HG03378 (cell line): ENCODE measurements at regions not wholly inside any gene's neighbourhood (a gene's known extent, or its start where the extent isn't known, plus 50 kb on each side); places are given as distances from the start of the nearest gene placed in this dataset.

ENCODE experiments used
- ATAC-seq: cut with Tn5 transposase; IDR thresholded peaks from one replicate; pipeline ENCODE4 v1.9.1; 2021; ENCODE audit warnings: mild to moderate bottlenecking, moderate library complexity; ENCODE audit not compliant: unreplicated experiment

DNA sequence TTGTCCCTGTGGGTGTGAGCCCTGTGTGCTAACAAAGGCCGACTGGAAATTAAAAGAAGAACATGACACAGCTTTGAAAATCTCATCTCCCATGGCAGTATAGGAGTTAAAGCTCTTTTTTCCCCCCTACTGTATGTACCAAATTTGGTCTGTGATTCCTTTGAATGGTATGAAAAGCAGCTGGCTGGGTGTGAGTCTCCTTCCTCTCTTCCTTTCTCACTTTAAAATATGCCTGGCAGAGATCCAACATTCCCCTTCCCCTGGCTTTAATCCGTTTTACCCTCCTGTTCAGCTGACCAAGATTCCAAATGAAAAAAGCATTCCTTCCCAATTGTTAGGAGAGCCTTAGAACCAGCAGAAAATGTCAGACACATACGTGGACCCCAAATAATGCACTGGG lies 225.0 kb upstream of the CELF2 start:
- ATAC-seq, result no peak

GRCh38 chr10:10794046-10794445 lies 223.6 kb upstream of the CELF2 start:
- no peak for ATAC-seq

DNA sequence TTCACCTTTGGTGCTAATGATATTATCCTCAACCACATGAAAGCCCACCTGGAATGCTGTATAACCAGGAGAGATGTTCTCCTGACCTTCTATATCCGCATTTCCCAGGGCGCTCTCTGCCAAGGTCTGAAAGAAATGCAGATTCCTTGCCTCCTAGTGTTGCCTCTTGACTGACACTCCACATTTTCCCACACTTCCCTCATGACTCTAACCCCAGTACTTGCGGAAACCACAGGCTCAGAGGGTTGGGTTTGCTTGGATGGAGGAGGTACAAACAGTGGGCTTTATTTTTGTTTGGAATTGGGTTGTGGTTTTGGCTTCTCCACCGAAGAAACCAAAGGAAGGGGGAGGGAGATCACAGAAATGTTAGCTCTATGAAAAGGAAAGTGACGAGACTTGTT lies 222.9 kb upstream of the CELF2 start:
- no peak for ATAC-seq

DNA sequence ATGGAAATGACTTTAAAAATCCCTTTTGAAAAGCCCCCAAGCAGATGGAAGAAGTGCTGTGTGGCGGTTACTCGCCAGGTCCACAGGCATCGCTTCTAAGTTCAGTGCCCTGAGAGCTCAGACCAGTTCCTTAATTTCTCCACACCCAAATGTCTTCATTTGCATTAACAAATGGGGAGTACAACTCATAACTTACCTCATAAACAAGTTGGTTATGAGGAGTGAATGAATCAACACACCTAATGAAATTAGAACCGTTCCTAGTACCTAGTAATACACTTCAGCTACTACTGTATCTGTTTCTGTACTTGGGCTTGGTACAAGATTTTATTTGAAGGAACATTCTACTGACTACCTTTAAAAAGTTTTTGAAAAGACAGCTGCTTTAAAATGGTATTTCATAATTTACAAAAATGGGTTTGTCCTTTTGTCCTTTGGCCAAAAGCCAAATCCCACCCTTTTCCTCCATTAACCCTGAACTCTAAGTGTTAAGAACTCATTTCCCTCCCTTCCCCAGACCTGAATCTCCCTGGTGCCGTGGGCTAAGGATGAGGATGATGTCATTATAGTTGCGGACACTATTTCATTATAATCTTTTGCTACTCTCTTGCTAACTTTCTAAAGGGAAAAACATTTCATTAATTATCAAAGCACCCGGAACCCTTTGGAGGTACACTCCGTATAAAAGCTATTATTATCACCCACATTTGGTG lies 221.5 kb upstream of the CELF2 start:
- no peak for ATAC-seq

DNA sequence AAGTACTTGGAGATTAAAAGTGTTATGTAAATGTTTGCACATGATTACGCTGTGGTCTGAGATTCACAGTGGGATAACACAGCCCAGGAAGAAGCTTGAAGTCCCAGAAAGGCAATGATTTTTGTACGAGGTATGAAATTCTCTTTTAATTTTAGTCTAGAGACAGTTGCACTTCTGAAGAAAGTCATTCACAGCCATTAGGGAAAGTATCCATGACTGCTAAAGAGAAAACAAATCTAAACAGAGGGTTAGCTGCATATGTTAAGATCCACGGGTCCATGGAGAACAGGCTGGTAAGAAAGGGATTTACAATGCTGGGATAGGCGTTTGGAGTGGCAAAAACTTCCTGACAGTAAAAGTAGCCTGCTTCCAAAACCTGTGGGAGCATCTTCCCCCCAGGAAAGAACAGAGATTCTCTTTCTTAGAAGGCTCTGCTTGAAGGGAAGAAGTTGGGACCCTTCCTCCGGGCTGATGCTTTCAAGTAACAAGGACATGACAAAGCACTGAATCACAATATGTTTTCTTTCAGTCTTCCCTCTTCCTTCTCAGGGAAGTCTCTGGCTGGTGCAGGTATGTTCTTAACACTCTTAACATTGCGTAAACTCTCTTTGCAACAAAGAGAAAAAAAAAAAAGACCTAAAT lies 220.8 kb upstream of the CELF2 start:
- ATAC-seq, result no peak

DNA sequence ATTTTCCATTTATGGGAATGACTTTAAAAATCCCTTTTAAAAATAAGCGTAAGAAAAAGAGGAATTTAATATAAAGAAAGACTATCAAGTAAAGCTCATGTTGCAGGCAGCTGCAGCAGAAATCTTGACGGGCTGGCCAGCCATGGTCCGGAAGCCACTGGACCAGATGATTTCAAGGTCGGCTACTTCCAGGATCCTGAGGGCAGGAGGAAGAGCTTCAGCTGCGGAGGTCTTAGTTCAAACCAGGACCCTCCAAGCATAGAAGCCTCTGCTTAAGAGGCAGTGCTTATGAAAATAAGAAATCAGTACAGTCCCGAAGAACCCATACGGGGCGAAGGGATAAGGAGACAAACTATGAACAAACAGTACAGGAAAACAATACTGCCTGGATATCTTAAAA lies 220.2 kb upstream of the CELF2 start:
- ATAC-seq, result no peak

DNA sequence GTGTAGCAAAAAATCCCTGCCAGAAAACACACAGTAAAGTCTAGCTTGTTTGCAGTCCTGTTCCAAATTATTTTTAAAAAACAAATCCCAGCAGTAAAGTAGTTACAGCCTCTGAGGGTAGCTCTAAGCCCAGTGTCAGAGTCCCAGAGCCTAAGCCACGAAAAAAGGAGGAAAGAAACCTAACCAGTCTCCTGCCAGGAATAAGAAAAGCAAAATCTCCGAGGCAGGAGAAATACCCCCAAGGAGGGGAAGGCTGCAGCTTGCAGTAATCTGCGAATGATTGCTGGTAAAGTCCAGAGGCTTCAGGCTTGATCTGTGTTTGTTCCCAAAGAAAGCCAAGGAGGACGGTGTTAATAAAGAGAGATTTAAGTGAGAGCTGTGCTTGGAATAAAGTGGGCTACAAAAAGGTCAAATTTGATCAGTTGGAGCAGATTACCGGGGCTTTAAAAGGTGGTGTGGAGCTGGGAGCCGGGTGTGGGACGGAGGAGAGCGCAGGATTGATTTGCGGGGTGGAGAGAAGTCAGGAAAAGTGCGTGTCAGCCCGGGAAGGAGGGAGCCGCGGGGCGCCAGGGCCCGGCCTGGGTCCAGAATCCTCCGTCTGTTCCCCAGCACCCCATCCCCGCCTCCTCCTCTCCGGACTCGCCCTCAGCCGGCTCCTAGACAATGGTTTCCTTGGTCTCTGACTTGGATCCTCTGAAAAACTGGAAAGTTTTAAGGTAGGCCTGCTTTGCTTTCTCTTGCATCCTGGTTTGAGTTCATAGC lies 219.4 kb upstream of the CELF2 start:
- ATAC-seq, result no peak

GRCh38 chr10:10798864-10799192 lies 218.8 kb upstream of the CELF2 start:
- no peak for ATAC-seq

DNA sequence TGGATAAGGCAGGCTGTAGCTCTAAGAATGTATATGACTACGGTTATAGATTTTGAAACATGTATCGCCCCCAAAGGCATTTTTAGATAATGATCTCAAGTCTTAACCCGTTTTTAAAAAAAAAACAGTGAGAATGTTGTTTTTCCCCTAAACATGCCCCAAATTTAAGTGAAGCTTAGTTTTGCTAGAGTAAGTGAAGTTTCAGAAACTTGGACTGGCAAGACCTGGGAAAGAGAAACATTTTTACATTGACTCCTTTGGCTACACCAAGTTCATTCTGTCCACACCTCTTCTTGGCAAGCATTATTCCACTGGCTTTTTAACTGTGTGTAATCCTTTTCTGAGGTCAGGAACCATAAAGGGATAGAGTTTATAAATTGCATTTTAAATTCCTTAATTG lies 216.7 kb upstream of the CELF2 start:
- ATAC-seq, result no peak

DNA sequence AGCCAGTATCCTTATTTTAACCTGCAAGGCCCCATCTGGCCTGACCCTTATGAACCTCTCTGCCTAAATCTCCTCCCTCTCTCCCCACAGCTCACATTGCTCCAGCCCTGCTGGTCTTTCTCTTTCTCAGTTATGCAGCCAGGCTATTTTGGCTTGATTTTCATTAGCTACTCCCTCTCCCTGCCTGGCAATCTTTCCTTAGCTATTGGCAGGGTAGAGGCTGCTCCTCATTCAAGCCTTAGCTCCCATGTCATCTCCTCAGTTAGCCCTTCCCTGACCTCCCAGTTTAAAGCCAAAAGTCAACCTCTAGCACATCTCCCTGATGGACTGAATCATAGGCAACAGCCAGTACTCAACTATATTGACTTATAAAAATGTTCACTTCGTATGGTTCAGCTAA lies 214.4 kb upstream of the CELF2 start:
- ATAC-seq, result no peak

DNA sequence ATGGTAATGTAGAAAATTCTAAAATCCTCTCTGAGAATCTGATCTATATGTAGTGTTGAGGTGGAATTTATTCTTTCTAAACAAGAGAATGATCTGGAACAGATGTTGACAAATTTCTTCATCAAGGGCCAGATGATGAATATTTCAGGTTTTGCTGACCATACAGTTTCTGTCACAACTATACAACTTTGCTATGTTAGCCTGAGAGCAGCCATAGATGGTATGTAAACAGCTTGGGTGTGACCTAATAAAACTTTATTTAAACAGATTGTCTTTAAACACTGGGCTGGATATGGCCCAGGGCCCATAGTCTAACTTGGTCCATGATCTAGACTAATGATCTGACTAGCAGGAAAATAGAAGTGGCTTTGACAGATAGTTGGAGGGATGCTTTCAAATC lies 213.6 kb upstream of the CELF2 start:
- no peak for ATAC-seq

- ATAC-seq, result no peak
Measured at GRCh38 chr10:10804998-10805740, 212.5 kb upstream of the CELF2 start.

DNA sequence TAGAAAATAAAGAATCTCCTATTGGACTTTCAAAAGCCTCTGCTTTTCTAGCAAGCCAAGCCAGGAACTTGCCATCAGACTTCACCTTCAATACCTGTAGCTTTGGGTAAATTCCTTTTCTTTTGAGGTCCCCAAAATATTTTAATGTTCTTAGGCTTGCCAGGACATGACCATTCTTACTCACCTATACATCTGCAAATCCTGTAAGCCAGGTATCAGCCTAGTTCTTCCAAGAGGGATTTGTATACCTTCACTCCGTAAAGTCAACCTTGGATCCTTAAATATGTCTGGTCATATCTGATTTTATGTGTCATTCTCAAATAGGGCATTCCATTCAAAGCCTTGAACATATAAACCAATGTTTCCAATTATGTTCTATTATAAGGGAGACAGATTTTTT lies 210.6 kb upstream of the CELF2 start:
- ATAC-seq, result no peak

DNA sequence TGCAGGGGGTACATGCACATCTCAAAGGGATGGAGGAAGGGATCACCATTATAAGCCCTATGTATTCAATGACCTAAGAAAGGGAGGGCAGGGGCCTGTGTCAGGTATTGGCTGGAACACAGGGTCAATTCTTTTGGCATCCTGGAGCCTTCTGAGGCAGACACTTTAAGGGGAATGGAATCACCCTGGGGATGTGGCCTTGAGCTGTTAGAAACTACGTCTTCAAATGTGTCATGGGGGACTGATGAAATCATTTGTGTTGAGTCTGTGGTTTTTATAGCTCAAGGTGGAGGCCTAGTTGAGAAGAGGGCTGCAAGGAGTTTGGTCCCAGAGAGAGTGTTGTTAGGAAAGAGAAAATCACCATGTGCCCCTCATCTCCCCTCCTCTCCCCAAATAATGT lies 206.1 kb upstream of the CELF2 start:
- ATAC-seq, result no peak

GRCh38 chr10:10813656-10814055 lies 204.0 kb upstream of the CELF2 start:
- ATAC-seq, result no peak

DNA sequence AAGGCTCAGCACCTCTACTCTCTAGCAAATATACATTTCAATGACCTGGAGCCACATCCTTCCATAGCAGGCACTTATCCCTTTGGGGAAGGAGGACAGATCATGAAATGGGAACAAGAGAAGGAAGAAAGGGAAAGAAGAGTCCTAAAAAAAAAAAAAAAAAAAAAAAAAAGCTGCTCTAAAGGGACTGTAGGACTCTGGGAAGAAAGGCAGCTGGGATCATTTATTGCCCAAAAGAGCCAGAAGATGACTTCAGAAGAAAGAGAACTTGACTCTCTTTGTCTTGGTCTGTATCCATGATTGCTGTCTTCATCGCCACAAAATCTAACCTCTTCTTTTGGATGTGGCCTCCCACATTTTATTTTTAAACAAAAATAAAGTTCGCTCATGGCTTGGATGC lies 203.6 kb upstream of the CELF2 start:
- ATAC-seq, result no peak

- ATAC-seq, result no peak
Measured at GRCh38 chr10:10816447-10816846, 201.2 kb upstream of the CELF2 start.

DNA sequence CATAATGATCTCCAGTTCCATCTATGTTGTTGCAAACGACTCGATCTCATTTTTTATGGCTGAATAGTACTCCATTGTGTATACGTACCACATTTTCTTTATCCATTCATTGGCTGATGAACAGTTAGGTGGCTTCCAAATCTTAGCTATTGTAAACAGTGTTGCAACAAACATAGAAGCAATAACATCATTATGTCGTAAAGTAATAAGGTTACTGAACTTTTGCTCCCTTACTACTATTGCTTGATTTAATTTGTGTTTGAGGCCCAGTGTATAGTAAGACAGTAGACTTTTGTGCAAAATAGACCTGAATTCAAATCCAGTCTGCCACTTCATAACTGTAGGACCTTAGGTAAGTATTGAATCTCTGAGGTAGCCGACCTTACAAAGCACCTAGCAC lies 200.1 kb upstream of the CELF2 start:
- no peak for ATAC-seq

- ATAC-seq, result no peak
Measured at GRCh38 chr10:10818082-10818481, 199.6 kb upstream of the CELF2 start.

DNA sequence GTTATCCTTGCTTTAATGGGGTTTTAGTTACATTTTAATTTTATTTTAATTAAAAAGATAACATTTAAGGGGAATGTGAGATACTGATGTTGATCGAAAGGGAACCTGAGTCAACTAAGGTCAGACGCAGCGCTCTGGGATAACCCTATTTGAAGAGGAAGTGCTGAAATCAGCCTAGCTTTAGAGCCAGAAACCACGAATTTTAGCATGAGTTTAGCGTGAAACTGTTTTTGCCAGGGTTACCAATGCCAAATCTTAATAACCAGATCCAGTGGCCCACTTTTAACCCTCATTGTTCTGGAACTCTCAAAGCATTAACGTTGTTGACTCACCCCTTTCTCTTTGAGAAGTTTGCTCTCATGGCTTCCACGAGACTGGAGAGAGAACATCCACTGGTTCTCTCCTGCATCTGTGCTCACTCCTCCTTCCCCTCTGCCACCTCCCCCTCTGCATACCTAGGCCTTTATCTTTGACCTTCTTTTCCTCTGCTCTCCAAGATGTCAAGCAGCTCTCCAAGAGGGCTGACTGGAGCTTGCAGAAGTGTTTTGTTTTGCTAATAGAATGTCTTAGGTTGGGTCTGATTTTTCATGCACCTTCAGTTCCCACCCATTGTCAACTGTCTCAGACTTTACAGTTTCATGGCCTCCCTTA lies 198.3 kb upstream of the CELF2 start:
- no peak for ATAC-seq

GRCh38 chr10:10821926-10822325 lies 195.7 kb upstream of the CELF2 start:
- ATAC-seq, result no peak
